ENCODE measurements at regions not wholly inside any gene's neighbourhood (a gene's known extent, or its start where the extent isn't known, plus 50 kb on each side); places are given as distances from the start of the nearest gene placed in this dataset.
A peak's percentile ranks its signal among the peaks of the same experiment; 100 is the strongest.

DNA sequence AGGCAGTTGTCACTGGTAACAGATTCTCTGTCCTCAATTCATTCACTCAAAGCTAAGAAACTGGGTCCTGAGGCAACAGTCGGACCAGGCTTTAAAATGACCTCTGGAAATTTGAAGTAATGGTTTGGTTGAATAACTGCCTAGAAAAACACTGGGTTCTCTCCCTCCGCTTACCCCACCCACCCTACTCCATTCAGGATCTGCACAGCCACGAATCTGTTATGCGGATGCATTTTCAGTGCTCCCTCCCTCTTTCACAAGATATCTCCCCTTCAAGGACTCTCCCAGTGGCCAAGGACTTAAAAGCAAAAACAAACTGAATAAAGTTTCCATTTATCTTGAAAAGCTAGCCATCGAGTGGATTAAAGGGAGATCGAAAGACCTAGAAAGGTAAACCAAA is 260.2 kb upstream of the ANKRD55 start:
- no peaks in the 10 kb centered on the region for H3K36me3 ChIP-seq
- no peaks in the 10 kb centered on the region for H3K27me3 ChIP-seq (replicated peaks)
- H3K4me1 ChIP-seq (replicated peaks): peaks cover 14% of the 10 kb centered on the region
- no peaks in the 10 kb centered on the region for H3K9me3 ChIP-seq (replicated peaks)
- H3K4me3 ChIP-seq: no peak overlapping the region
- H3K27ac ChIP-seq: no peak overlapping the region
- DNase-seq (ENCODE audit: low read depth in 1 of 2, low spot score in 2 of 2): no peak

DNA sequence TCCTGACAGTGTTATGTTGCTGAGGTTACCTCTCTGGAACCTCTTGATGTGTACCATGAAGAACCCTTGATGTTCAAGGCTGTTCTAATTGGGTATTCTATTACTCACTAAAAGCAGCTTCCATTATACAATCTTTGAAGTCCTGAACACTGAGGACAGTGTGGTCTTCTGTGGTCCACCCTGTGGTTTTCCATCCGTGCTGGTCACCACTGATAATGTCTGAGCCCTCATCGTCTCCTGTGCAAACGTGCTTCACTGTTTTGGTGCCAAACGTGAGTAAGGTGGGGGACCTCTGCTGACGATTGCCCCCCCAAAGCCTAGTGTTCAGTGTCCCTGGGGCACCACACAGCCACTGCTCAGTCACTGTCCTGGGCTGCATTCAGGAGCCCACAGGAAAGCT is 259.7 kb upstream of the ANKRD55 start:
- DNase-seq (ENCODE audit: low read depth in 1 of 2, low spot score in 2 of 2): no peak
- H3K36me3 ChIP-seq: no peaks in the 10 kb centered on the region
- no peak overlapping the region for H3K27ac ChIP-seq
- no peak overlapping the region for H3K4me3 ChIP-seq
- H3K27me3 ChIP-seq (replicated peaks): no peaks in the 10 kb centered on the region
- peaks cover 14% of the 10 kb centered on the region for H3K4me1 ChIP-seq (replicated peaks)
- no peaks in the 10 kb centered on the region for H3K9me3 ChIP-seq (replicated peaks)

DNA sequence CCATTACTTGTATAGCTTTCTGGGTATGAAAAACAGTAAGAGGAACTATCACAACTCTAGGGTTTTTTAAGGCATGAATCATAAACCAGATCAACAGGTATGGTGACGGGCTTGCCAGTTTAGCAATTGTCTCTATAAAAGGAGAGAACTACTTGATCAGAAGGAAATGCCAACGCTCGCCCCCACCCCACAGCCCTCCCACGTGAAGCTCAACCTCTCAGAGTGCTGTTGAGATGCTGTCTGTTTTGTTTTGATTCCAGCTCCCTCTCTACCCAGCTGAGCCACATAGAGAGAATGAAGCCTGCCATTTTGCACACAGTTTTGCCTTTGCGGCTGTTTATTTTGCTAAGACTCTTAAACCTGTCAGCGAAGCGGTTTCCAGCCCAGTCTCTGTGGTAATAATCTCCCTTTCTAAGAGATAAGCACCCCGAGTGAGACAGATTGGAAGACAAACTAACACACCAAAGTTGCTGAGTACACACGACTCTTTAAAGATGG is 257.9 kb upstream of the ANKRD55 start:
- peak in 1 of 2 experiments; percentile 22 for DNase-seq (ENCODE audit: low read depth in 1 of 2, low spot score in 2 of 2)
- Histone ChIP-seq H3K27ac (no peak overlapping the region), H3K27me3 (replicated peaks) (no peaks in the 10 kb centered on the region), H3K4me3 (no peak overlapping the region), H3K4me1 (replicated peaks) (peaks cover 5% of the 10 kb centered on the region; the same call in 1 of the 2 replicates), H3K9me3 (replicated peaks) (no peaks in the 10 kb centered on the region), H3K36me3 (no peaks in the 10 kb centered on the region)

DNA sequence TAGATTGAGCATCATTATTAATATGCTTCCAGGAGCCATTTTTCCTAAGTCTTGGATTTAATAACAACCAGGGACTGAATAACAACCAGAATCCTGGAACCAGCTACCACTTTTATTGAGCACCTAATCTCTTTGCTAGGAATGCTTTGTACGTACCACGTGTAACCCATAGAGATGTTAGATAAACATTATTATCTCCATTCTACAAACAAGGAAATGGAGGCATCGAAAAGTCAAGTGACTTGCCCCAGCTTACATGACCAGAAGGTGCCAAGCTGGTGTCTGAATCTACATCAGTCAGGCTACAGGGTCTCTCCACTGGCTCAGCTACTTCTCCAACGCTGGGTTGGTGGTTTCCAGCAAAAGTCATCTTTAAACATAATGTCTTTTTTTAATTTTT is 256.1 kb upstream of the ANKRD55 start:
- no peaks in the 10 kb centered on the region for H3K36me3 ChIP-seq
- H3K27me3 ChIP-seq (replicated peaks): no peaks in the 10 kb centered on the region
- no peak for DNase-seq (ENCODE audit: low read depth in 1 of 2, low spot score in 2 of 2)
- no peak overlapping the region for H3K4me3 ChIP-seq
- no peak overlapping the region for H3K27ac ChIP-seq
- H3K4me1 ChIP-seq (replicated peaks): peaks cover under 1% of the 10 kb centered on the region; the same call in 1 of the 2 replicates
- no peaks in the 10 kb centered on the region for H3K9me3 ChIP-seq (replicated peaks)

DNA sequence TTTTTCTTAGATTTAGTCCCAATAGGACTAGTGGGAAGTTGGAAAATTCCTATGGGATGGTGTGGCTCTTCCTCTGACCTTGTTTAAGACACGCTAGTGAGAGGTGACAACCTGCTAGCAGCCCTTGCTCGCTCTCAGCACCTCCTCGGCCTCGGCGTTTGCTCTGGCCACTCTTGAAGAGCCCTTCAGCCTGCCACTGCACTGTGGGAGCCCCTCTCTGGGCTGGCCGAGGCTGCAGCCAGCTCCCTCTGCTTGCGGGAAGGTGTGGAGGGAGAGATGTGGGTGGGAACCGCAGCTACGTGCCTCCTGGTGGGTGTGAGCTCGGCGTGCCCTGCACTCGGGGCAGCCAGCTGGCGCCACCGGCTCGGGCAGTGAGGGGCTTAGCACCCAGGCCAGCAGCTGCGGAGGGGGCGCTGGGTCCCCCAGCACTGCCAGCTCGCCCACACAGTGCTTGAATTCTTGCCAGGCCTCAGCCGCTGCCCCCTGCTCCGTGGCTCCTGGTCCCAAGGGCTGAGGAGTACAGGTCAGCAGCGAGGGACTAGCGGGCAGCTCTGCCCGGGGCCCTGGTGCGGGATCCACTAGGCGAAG is 254.5 kb upstream of the ANKRD55 start:
- DNase-seq (ENCODE audit: low read depth in 1 of 2, low spot score in 2 of 2): no peak
- Histone ChIP-seq H3K4me1 (replicated peaks) (no peaks in the 10 kb centered on the region; the same call in 1 of the 2 replicates), H3K27me3 (replicated peaks) (no peaks in the 10 kb centered on the region), H3K4me3 (no peak overlapping the region), H3K36me3 (no peaks in the 10 kb centered on the region), H3K9me3 (replicated peaks) (no peaks in the 10 kb centered on the region), H3K27ac (no peak overlapping the region)

DNA sequence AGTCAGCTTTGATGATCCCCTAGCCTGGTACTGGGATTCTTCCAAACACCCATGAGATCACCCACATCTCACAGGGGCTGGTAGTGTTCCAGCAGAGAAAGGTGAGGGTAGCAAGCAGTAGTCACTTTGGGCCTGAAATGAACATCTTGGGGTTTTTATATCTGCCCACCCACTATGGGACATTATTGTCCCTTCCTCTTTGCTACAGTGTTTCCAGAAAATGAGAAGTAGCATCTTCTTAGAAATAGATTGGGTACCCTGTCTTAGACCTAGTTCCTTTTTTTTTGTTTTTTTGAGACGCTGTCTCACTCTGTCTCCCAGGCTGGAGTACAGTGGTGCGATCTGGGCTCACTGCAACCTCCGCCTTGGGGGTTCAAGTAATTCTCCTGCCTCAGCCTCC is 249.2 kb upstream of the ANKRD55 start:
- no peak for DNase-seq (ENCODE audit: low read depth in 1 of 2, low spot score in 2 of 2)
- Histone ChIP-seq H3K36me3 (no peaks in the 10 kb centered on the region), H3K27ac (no peak overlapping the region)

DNA sequence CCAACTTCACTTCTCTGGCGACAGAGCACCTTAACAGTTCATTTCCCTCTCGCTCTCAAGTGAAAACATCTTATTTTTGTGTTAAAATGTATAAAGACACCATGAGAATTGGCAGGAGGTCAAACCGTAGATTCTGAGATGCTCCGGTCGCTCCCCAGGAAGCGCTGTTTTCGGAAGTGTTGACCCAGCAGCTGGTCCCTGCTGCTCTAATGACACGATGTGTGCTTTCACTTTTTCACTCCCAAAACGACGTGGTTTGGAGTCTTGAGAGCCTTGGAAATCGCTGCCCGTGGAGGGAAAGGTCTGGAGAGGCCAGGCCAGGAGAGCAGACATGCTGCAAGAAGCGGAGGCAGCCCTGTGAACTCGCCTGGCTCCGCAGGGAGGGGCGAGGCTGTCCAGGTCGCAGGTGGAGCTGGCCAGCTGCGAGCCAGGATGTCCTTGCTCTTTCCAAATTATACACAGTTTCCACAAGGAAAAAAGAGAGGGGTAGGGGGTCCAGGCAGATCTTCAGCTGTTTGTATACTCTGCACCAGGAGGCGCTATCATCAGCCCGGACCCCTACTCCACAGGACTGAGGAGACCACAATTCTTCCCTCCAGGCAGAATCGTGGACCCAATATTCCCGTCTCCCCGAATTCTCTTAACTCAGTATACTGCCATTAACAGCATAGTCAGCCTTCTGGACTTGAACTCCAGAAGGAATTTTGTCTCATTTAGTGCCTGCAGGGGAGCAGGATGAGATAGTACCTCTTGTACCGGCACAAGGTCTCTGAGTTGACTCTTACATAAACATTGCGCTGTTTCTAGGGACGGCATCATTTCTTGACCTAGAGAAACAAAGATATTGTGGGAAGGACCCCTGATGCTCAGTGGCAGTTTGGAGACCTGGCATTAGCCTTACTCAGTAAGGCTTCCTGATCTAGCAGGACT is 248.6 kb upstream of the ANKRD55 start:
- DNase-seq (ENCODE audit: low read depth in 1 of 2, low spot score in 2 of 2): peak in 1 of 2 experiments; percentile 45

More for the DNA sequence above, 249.2 kb upstream of the ANKRD55 start:
- H3K4me3 ChIP-seq: no peak overlapping the region
- H3K4me1 ChIP-seq (replicated peaks): peaks cover 12% of the 10 kb centered on the region
- no peaks in the 10 kb centered on the region for H3K27me3 ChIP-seq (replicated peaks)
- no peaks in the 10 kb centered on the region for H3K9me3 ChIP-seq (replicated peaks)

DNA sequence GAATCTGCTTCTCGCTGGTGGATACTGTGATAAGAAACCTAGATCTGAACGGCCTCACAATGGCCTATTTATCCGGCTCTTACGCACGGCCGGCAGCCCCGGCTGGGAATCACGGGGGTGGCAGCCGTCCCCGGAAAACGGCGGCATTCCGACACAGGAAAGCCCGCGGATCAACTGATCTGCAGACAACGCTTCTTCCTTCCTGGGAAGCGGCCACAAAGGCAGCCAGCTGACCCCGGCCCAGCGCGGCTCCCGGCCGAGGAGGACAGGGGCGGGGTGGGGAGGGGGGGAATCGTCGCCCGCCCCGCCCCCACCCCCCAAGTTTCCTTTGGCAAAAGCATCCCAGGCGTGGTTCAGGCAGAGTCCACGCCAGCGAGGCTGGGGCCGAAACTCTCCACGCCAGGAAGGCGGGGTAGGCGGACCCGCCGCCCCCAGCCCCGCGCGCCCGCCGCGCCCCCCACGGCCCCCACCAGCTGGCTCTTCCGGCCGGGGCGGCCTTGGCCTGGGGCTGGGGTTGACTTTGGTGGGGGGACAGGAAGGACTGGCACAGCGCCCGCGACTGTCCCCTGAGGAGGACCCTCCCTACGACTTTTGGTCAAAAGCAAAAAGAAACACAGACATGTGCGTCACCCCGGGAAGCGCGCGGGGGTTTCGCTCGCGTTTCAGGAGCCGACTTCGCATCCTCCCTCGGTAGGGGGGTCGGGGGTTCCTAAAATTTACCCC is 247.7 kb upstream of the ANKRD55 start:
- no peaks in the 10 kb centered on the region for H3K36me3 ChIP-seq
- peak overlapping the region; percentile 45 for H3K4me3 ChIP-seq
- peak; percentile 53 to 56 for DNase-seq (ENCODE audit: low read depth in 1 of 2, low spot score in 2 of 2)
- peak overlapping the region; percentile 61 for H3K27ac ChIP-seq
- H3K27me3 ChIP-seq (replicated peaks): no peaks in the 10 kb centered on the region
- H3K4me1 ChIP-seq (replicated peaks): peaks cover 21% of the 10 kb centered on the region
- no peaks in the 10 kb centered on the region for H3K9me3 ChIP-seq (replicated peaks)

More for the DNA sequence above, 248.6 kb upstream of the ANKRD55 start:
- Histone ChIP-seq H3K27ac (peak overlapping the region; percentile 61), H3K4me1 (replicated peaks) (peaks cover 13% of the 10 kb centered on the region), H3K4me3 (peak overlapping the region; percentile 45), H3K27me3 (replicated peaks) (no peaks in the 10 kb centered on the region), H3K36me3 (no peaks in the 10 kb centered on the region), H3K9me3 (replicated peaks) (no peaks in the 10 kb centered on the region)

DNA sequence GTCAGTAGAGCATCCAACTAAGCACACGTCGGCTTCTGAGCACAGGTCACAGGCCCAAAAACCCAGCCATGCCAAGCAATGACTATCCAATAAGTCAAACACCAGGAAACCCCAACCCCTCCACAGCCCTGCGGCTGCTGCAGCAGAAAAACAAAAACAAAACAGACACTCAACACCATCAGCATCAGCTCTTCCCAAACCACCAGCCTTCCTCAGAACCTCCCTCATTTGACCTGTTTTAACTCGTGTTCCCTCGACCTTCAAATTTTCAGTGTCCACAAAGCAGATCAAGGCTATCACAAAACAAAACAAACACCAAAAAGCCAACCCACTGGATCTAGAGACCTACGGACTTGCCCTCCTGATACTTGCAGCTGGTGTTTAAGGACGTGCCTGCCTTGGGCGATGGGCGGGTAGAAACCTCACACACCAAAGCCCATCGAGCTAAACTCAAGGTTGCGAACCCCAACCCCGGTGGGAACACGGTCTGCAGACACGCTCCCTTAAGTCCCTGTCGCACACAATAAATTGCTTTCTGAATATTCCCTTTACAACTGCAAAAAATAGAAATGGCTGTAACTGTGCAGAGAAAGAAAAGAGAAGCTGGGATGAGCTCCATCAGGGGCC is 247.1 kb upstream of the ANKRD55 start:
- no peak for DNase-seq (ENCODE audit: low read depth in 1 of 2, low spot score in 2 of 2)
- H3K27me3 ChIP-seq (replicated peaks): no peaks in the 10 kb centered on the region
- H3K27ac ChIP-seq: peak overlapping the region; percentile 61
- H3K4me1 ChIP-seq (replicated peaks): peaks cover 28% of the 10 kb centered on the region
- H3K9me3 ChIP-seq (replicated peaks): no peaks in the 10 kb centered on the region
- no peaks in the 10 kb centered on the region for H3K36me3 ChIP-seq
- peak overlapping the region; percentile 45 for H3K4me3 ChIP-seq

DNA sequence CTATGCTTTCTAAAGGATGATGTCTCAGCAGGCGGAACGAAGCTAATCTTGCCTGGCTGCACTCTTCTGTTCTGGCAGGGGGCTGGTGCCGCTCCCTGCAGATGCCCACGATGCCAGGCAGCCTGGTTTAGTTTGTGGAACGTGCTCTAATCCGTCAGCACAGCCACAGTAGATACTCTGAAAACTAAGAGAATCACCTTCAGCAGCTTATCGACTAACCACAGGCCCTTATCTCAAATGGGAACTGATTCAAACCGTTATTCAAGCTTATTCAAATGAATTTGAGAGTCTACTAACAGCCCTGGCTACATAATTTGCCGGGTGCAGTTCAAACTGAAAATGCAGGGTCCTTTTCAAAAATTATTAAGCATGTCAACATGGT is 246.6 kb upstream of the ANKRD55 start:
- H3K27ac ChIP-seq: no peak overlapping the region
- no peaks in the 10 kb centered on the region for H3K36me3 ChIP-seq
- no peaks in the 10 kb centered on the region for H3K9me3 ChIP-seq (replicated peaks)
- H3K27me3 ChIP-seq (replicated peaks): no peaks in the 10 kb centered on the region
- no peak overlapping the region for H3K4me3 ChIP-seq
- peaks cover 28% of the 10 kb centered on the region for H3K4me1 ChIP-seq (replicated peaks)
- no peak for DNase-seq (ENCODE audit: low read depth in 1 of 2, low spot score in 2 of 2)

DNA sequence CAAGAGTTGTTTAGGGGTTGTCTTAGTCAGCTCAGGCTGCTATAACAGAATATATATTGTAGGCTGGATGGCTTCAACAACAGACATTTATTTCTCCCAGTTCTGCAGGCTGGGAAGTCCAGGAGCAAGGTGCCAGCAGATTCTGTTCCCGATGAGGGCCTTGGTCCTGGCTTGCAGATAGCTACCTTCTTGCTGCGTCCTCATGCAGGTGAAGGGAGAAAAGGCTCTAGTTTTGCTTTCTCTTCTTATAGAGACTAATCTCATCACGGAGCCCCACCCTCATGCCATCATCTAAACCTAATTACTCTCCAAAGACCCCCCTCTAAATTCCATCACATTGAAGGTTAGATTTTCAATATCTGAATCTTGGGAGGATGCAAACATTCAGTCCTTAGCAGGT is 246.0 kb upstream of the ANKRD55 start:
- Histone ChIP-seq H3K9me3 (replicated peaks) (no peaks in the 10 kb centered on the region), H3K4me3 (no peak overlapping the region), H3K27me3 (replicated peaks) (no peaks in the 10 kb centered on the region), H3K36me3 (no peaks in the 10 kb centered on the region), H3K27ac (no peak overlapping the region), H3K4me1 (replicated peaks) (peaks cover 28% of the 10 kb centered on the region)
- DNase-seq (ENCODE audit: low read depth in 1 of 2, low spot score in 2 of 2): no peak

DNA sequence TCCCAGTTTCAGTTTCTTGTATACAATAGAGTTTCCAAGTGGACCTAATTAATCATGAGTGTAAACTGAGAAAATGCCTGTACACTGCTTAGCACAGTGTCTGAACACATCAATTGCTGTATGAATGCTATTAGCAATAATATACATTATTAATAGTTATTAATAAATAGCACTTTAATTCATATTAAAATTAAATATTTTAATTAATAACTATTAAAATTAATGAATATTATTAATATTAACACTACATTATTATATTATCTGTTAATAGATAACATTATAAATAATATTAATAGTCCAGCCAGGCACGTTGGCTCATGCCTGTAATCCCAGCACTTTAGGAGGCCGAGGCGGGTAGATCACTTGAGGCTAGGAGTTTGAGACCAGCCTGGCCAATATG is 244.9 kb upstream of the ANKRD55 start:
- no peak for DNase-seq (ENCODE audit: low read depth in 1 of 2, low spot score in 2 of 2)
- Histone ChIP-seq H3K4me3 (no peak overlapping the region), H3K9me3 (replicated peaks) (no peaks in the 10 kb centered on the region), H3K4me1 (replicated peaks) (peaks cover 28% of the 10 kb centered on the region), H3K36me3 (no peaks in the 10 kb centered on the region), H3K27me3 (replicated peaks) (no peaks in the 10 kb centered on the region), H3K27ac (no peak overlapping the region)

DNA sequence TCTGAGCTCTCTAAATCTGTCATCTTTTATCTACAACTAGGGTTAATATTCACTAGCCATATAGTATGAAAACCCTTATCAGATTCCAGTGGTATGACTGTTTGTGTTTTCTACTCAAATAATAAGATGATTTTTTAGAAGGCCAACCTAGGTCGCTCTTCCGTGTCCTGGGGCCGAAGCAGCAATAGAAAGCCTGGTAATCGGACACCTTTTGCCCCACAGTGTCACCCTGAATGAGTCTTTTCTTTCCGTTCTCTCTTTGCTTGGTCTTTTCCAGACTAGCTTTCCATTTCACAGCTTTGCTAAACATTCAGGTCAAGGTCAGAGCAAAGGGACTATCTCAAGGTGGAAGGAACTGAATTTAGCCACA is 243.3 kb upstream of the ANKRD55 start:
- Histone ChIP-seq H3K4me3 (no peak overlapping the region), H3K36me3 (no peaks in the 10 kb centered on the region), H3K27ac (no peak overlapping the region), H3K9me3 (replicated peaks) (no peaks in the 10 kb centered on the region), H3K27me3 (replicated peaks) (no peaks in the 10 kb centered on the region), H3K4me1 (replicated peaks) (peaks cover 27% of the 10 kb centered on the region)
- no peak for DNase-seq (ENCODE audit: low read depth in 1 of 2, low spot score in 2 of 2)
